Adrenal gland (tissue), 5 donors: ENCODE measurements at regions not wholly inside any gene's neighbourhood (a gene's known extent, or its start where the extent isn't known, plus 50 kb on each side); places are given as distances from the start of the nearest gene placed in this dataset.

Experiments
- CTCF ChIP-seq, 6 experiments: fragments of 450-650 bp in 4 of 6; fragments of 200-600 bp in 2 of 6; sonication (generic) in 1 of 6; IDR thresholded peaks; 1 replicate in 5 of 6; 2 replicates in 1 of 6; pipeline versions ENCODE4 v1.5.1 to v1.8.0; 2016 to 2021; ENCODE audit warnings: antibody characterized with exemption in 6 of 6, mild to moderate bottlenecking in 2 of 6, moderate library complexity in 1 of 6
- POLR2A ChIP-seq, 2 donors: fragments of 450-650 bp; IDR thresholded peaks; one replicate each; pipeline ENCODE4 v1.6.1; 2017; ENCODE audit warnings: antibody characterized with exemption in 2 of 2, mild to moderate bottlenecking in 2 of 2, moderate library complexity in 1 of 2
- donor health status: DM: no; HTN: no; CAD: no.

- no peak for TF ChIP-seq CTCF (IDR thresholded peaks at IDR 0.05)
- no peak for TF ChIP-seq POLR2A (IDR thresholded peaks at IDR 0.05)
Measured at GRCh38 chr3:19735111-19735510, 198.9 kb downstream of the EFHB start.
